IMR-90 (cell line): ENCODE measurements at regions not wholly inside any gene's neighbourhood (a gene's known extent, or its start where the extent isn't known, plus 50 kb on each side); places are given as distances from the start of the nearest gene placed in this dataset.

Experiments used
- CEBPB ChIP-seq: IDR thresholded peaks from 2 replicates; pipeline ENCODE4 v1.6.1; 2012; ENCODE audit warnings: low read depth, low read length, improper control_type of control experiment
- CTCF ChIP-seq: conservative IDR thresholded peaks from 2 replicates; pipeline ENCODE4 v1.5.1; 2012; ENCODE audit warnings: mild to moderate bottlenecking, low read depth, low read length, improper control_type of control experiment
- POLR2A ChIP-seq: IDR thresholded peaks from 2 replicates; pipeline ENCODE4 v1.6.1; 2012; ENCODE audit warnings: mild to moderate bottlenecking, low read depth, low read length

DNA sequence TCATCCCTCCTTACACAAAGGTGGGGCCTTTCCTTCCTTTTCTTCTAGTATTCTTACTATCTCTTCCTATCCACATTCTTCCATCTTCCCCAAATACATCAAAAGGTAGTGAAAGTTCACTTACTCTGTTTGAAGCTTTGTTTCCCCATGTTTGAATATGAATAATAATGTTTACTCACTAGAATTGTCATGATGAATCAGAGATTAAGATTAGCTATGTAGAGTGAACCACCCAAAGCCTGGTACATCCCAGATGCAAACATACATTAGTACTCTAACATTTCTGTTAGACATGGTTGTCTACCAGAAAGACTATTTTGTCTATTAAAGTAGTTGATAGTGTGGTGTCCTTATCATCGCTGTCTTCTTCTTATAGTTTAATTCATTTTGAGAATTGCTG, 327.1 kb upstream of the TBC1D5 start:
- TF ChIP-seq CTCF (no peak), POLR2A (no peak), CEBPB (no peak)
